ENCODE measurements at regions not wholly inside any gene's neighbourhood (a gene's known extent, or its start where the extent isn't known, plus 50 kb on each side); places are given as distances from the start of the nearest gene placed in this dataset.

- TF ChIP-seq CTCF (IDR thresholded peaks at IDR 0.05; ENCODE audit: extremely low read depth in 1 of 2, insufficient read depth in 1 of 2, low read depth in 1 of 2, low read length in 2 of 2): no peak
- TF ChIP-seq POLR2A (IDR thresholded peaks at IDR 0.05; ENCODE audit: low read depth, low read length): no peak
- TF ChIP-seq FOS (IDR thresholded peaks at IDR 0.05; ENCODE audit: borderline replicate concordance, insufficient read depth, low read length): no peak
- TF ChIP-seq MAX (IDR thresholded peaks at IDR 0.05; ENCODE audit: insufficient read depth, insufficient read length): no peak
- TF ChIP-seq POLR2AphosphoS5 (IDR thresholded peaks at IDR 0.05; ENCODE audit: insufficient read depth, low read depth, low read length): no peak
- no peak for TF ChIP-seq JUN (IDR thresholded peaks at IDR 0.05; ENCODE audit: borderline replicate concordance, insufficient read depth, insufficient read length, low read depth)
These were observed 330.5 kb upstream of the ROPN1 start for GRCh38 chr3:124322309-124322880.
